GOT3 (cell line): ENCODE measurements at regions not wholly inside any gene's neighbourhood (a gene's known extent, or its start where the extent isn't known, plus 50 kb on each side); places are given as distances from the start of the nearest gene placed in this dataset.

Source experiments
- DNase-seq: peaks from one replicate; lab custom pipeline; 2025; ENCODE audit warnings: mixed read lengths; lab: John Stamatoyannopoulos, UW

DNA sequence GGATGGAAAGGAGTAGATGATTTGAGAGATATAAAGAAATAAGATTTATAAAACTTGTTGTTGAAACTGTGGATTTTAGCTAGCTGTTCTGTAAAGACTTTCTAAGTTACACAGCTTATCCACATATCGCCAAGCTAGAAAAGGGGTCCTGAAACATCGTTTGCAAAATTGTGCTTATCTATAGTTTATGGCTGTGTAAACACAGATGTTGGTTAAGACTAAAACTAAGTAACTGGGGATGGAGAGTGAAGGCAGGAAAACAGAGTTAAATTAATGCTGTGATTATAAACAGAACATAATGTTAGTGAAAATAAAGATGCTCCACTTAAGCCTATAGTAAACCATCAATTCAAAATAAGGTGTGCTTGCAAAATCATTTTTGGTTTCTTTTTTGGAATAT lies 311.3 kb upstream of the DDHD1 start:
- DNase-seq = no peak

DNA sequence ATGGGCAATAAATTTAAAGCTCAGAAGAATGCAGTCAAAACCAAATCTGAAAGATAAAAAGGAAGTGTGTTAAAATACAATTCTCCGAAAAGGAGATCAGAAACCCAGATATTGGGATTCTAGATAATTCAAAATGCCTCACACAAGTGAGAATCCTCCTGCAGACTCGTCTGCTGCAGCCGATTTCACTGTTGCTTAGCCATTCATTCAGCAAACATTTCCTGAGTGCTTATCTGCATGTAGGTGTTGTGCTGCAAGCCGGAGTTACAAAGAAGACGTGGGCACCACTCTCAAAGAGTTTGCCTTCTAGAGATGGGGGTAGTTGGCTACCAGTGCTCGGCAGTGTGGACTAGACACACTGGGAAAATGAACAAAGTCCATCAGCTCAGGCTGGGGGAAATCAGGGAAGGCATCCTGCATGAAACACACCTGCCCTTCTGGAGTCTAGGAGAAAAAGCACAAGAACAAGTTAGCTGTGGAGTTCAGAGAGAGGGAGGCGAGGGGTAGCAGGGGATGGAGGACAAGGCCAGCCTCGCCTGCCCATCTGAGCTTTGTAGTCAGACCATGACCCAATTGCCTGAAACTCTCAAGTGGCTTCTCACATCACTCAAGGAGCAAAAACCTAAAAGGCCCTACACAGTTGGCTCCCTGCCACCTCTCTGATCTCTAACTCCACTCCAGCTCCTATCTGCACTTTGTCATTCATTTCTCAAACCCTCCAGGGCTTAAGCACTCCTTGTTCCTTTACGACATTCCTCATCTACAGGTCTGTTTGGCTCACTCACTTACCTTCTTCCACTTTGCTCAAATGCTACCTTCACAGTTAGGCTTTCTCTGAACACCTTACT lies 310.0 kb upstream of the DDHD1 start:
- DNase-seq = no peak

DNA sequence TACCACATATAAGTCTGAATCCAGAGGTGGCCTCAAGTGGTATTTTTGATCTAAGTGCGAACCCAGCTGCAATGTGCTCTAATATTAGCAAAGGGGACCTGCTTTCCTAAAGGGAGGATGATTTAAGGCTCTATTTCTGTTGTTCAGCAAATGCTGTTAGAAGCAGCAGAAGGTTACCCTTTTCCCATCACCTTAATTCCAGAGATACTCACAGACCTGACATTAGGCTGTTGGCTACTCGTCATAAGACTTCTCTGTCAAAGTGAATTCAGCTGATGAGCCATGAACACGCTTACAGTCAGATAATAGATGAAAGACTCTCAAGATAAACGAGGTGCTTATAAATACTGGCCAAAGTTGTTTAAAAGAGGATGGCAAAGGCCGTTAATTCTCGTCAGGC lies 308.7 kb upstream of the DDHD1 start:
- no peak for DNase-seq

DNA sequence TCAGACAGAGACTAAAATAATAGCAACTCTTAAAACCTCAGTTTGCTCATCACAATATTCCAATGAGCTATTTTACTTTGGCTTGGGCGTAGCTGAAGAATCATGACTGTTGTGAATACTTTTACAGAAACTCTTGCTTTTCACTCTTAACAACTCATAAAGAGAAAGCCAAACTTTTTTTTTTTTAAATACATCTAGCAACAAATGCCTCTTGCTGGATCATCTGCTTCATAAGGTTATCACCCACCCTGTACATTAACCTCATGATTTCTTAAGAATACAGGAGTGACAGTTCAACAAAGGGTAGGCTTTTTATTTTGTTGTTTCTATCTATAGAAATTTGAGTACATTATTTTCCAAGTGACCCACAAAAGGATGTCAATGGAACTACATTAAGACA lies 307.4 kb upstream of the DDHD1 start:
- no peak for DNase-seq

DNA sequence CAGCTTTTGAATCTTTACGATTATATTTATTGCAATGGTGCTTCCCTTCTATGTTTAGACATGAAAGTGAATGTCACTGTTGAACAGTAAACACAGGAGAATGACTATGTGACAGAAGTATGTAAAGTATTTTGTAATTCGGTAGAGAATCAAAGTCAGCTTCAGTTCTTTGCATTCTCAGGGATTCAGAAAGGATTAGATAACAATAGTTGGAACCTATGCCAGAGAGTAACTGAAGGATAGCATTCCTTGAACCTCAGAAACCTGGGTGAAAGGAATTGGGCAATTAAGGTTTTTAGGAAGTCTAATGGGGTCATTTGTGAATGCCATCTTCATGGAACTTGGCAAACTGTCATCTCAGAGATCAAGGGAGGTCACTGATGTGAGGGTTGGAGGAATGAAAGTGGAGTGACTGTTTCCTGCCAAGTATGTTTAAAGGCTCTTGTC lies 305.3 kb upstream of the DDHD1 start:
- DNase-seq = no peak

DNA sequence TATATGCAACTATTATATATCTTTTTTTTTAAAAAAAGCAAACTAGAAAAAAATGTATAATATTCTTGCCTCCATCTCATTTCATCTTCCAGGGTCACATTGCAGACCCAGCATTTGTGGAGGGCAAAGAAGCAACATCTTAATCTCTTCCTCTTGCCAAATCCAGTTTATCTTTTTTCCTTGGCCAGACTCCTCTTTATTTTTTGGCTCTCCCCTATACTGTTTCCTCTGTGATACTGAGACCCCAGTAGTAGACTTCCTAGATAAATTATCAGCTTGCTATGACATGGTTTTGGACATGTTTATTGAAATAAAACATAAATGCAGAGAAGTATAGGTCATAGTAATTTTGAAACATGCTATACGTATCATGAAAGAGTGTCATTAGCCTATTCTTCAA lies 303.8 kb upstream of the DDHD1 start:
- no peak for DNase-seq

DNA sequence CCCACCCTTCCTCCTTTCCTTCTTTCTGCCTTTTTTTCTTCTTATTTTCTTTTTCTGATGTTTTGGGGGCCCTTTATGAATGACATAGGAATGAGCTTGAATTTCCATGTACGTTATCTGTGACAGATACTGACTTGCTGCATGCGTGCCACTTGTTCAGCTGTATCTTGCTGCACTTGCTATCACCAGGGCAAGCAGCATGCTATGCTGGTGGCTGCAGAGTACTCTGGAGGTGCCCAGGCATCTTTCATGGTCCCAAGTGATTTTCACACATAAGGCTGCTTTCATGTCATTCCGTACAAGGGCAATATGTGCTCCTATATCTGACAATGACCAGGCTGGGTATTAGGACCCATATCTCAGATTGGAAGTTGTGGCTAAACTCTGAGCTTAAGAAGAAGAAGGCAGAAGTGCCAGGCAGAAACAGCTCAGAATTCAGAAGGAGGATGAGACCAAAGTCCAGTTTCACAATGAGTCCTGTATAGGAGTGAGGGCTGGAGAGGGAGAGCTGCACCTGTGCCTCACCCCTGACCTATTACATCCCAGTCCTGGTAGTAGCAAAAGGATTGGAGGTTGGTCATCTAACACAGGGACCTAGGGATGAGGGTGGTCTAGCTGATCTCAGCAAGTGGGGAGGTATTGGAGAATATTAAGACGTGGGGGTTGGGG lies 299.0 kb upstream of the DDHD1 start:
- no peak for DNase-seq

DNA sequence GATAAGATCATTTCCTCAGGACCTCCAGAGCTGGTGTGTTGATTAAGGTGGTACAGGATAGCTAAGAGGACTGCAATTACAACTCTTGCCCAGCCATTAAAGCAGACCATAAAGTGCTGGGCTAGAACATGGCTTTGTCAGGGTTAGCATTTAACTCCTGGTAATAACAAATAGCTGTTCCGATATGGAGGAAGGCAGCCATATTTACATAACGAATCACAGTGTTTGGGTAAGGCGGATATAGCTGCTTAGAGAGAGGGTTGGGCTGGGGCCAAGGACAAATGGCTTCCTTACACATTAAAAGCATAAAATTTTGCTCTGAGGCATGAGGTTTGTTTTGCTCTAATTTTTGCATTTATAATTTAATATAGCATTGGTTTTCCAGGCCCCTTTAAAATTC lies 297.7 kb upstream of the DDHD1 start:
- DNase-seq = no peak

DNA sequence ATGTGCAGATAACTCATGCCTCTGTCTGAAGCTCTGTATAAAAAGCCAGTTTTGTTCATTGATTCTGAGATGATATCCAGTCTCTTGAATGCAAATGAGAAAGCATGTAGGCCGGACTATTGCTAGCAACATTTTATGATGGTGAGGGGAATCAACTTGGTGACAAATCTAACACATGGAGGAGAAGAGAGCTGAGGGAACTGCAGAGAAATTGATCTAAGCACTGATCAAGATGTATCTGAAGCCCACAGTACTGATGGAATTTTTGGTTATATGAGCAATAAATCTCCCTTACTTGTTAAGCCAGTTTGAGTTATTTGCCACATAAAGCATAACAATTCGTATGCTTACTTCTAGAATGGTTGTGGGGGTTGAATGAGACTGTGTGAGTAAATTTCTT lies 295.6 kb upstream of the DDHD1 start:
- DNase-seq = no peak

DNA sequence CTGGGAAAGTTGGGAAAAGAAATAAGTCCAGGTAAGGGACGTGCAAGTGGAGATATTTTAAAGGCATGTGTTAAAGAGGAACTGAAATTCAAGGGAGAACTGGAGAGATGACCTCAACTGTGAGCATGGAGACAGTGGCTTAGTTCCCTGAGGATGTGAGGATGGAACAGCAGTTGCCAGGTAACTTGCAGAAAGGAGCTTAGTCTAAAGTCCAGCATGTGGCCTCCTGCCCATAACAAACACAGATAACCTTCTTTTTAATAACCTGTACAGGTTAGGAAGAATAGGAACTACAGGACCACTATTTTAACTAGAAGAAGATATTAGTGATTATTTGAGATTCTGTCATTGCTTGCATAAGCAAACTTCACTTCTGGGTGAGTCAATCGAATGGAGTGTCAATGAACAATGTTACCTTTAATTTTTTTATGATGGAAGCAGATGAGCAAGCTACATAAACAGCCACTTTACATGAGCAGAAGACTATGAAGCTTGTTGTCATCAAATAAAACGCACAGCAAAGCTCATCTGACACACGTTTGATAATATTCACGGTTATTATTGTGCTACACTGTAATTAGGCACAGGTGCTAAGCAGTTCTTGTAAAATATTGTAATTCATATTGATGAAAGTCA lies 291.7 kb upstream of the DDHD1 start:
- no peak for DNase-seq

DNA sequence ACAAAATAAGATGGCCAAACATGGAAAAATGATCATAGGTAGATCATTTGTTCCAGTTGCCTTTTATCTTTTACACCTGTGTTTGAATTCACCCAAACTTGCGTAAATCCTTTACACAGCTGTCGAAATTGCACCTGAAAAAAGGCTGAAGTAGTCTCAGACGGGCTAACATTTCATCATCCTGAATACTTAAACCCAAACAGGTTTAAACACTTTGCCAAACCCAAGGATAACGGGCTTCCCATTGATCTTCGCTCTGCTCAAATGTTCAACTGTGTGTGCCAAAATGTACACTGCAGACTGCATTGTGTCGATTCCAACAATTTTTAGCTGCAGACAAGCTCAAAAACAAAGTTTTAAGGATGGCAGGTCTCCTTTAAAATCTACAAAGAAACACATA lies 288.7 kb upstream of the DDHD1 start:
- no peak for DNase-seq

DNA sequence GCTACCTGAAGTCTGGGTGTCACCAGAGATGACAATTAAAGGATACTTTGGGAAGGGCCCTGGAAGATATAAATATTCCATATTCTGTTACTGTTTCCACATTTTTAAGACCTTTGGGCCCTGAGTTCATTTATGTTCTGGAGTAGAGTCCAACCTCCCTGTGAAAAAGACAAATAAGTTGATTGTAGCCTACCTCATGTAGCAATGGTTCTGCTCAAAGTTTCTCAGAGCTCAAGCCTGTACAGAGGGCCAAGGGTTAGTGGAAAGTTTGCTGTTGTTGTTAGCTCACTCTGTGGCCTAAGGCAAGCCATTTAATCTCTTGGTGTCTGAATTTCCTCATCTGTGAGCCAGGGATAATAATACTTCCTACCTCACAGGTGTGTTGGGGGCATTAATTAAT lies 284.7 kb upstream of the DDHD1 start:
- no peak for DNase-seq

DNA sequence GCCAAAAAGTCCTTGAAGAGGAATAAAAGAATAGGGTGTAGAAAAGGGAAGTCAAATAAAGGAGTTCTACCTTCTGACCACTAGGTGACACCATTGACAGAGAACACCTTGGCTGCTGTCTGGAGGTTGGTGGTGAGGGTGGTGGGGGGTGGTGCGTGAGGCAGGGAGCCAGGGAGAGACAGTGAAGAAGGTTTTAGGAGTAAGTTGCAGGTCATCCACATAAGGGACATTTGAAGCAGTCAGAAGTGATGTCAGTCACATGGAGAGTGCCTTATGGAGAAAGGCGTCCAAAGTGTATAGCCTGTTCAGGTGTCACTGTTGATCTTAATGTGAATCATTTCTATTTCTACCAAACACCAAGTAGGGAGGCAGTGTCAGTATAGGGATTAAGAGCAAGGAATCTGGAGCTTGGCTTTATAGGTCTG lies 279.3 kb upstream of the DDHD1 start:
- no peak for DNase-seq

DNA sequence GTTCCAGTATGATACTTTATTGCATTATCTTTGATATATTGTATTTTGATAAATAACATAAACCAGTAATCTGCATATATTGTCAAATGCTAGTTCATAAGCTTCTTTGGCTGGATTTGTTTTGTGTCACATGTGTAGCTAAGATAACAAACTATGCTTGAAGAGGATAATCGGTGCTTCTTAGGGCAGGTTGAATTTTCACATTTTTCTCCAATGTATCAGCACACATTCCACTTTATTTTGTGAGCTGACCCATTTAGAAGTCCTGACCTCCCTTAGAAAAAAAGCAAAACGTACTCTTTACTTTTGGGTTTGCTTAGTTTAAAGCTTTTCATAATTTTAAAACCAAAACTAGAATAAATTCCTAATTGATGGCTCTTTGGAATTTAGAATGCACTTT lies 277.7 kb upstream of the DDHD1 start:
- no peak for DNase-seq

DNA sequence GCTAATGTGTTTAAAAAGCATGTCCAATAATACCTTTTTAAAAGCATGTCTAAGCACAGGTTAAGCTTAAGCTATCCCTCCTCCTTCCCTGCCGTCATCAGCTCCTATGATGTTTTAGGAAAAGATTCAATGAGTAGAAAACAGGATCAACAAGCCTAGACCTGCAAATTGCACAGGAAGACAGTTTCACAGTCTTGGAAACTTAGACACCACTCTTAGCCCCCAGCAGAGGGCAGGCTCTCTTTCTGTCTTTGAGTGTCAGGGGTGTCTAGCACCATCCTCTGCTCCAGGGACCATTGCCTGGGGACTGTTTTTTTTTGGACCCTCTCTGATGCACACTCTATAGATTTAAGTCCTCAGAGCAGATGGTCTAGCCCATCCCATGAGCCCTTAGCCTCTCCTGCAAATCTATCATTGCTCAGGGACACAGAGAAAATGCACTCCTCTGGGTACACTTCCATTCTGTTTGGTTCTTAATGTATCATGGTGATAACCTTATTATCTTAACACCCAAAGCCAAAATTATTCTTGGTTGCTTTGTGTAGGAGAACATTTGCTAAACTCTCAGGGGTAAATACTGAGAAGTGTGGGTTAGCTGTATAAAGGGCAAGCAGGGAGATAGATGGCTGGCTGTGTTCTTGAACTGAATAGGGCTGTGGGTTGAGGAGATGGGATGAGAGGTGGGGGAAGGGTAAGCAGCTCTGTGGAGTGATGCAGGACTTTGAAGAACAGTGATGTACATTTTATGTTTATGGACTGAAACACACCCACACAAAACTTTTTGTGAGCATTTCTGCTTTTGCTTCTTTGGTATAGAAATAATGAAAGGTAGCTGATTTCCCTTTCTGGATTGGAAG lies 259.9 kb upstream of the DDHD1 start:
- DNase-seq = no peak

DNA sequence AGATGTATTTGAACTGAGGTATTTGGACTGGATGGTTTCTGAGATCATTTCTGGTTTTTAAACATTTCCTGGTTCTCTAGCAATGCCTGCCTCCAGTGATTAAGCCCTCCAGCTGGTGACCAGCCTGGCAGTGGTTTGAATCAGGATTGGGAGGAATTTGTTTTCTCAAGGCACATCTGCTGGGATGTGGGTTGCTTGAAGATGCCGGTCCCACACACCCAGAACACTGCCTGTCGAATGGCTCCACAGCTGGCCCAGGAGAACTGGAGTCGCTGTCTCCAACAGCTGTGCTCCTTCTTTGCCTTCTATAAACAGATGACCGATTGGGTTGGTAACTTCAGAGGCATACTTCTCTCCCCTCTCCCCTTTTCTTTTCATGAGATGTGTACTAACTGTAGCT lies 258.0 kb upstream of the DDHD1 start:
- DNase-seq = no peak

DNA sequence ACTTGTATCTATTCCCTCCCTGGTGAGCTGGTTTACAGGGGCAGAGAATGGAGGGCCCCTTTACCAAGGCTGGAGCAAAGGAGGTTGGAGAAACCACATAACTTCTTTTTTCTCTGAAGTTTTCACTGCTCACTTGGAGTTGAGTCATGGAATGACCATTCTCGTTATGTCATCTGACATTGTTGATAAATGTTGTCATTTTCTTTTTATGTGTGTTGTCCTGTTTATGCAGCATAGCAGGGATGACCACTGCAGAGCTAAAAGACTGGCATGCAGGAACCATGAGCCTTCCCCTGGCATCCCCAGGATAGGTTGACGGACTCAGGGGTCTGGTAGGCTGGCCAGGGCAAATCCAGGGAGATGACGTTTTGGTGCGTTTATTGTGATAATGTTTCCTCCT lies 256.8 kb upstream of the DDHD1 start:
- DNase-seq = no peak

DNA sequence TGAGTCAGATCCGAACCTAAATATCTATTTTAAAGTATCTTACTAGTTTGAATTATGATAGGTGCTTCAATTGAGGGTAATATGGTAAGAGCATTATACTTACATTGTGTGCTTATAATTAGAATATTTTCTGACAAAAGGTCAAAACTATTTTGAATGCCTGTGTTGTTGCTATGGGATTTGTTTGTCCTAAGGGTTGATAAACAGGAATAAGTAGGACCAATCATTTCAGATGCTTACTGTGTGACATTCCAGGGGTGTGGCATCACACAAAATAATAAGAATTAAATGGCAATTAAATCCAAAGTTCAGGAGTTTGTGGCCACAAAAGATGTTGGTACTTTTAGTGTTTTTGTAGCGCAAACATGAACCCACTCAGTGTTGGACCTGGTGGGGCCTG lies 256.2 kb upstream of the DDHD1 start:
- no peak for DNase-seq

DNA sequence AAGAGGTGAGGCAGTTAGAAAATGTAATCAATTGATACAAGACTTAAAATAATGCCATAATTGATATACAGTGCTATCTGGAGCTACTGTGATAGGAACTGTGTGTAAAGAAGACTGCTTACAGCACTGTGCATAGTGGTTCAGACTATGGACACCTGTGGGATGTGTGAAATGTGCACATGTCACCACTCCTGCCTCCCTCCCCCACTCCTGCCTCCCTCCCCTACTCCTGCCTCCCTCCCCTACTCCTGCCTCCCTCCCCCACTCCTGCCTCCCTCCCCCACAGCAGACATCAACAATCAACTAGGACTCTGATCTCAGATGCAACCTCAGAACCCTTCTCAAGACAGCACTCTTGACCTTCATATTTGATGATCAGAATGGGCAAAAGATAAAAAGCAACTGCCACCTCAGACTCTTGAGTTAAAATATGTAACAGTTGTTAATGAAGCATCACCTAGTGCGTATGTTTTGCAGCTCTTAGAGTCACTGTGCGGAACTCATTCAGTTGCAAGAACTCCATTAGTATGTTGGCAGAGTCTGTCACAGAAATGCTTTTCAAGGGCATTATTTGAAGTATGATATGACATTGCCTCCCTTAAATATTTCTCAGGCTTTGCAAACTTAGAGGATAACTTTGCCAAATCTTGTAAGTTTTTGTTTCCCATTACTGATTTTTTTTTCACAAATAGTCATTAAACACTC lies 255.2 kb upstream of the DDHD1 start:
- no peak for DNase-seq

DNA sequence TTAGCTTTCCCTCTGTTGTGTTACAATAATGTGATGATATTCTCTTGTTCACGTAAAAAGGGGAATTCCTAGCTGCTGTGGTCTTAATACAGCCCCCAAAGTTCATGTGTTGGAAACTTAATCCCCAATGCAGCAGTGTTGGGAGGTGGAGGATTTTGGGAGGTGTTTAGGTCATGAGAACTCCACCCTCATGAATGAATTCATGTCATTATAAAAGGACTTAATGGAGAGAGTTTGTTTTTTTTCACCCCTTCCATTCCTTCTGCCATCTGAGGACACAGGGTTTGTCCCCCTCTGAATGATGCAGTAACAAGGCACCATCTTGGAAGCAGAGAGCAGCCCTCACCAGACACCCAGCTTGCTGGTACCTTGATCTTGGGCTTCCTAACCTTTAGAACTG lies 253.4 kb upstream of the DDHD1 start:
- no peak for DNase-seq

DNA sequence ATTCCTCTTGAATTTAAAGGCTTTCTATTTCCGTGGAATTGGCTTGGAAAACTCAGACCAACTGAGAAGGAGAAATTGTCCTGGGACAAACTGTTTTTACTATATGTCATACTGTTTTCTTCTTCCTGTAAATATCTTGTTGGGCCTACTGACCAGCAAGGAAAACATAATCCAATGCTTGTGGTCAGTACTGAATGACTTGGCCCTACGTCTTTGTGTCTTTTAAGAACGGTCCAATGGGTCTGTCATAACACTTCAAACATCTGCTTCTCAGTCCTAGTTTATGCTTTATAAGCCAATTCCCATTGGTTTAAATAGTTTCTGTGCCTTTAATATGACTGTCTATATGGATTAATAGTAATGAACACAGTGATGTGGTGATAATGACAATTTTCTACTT lies 248.5 kb upstream of the DDHD1 start:
- no peak for DNase-seq

DNA sequence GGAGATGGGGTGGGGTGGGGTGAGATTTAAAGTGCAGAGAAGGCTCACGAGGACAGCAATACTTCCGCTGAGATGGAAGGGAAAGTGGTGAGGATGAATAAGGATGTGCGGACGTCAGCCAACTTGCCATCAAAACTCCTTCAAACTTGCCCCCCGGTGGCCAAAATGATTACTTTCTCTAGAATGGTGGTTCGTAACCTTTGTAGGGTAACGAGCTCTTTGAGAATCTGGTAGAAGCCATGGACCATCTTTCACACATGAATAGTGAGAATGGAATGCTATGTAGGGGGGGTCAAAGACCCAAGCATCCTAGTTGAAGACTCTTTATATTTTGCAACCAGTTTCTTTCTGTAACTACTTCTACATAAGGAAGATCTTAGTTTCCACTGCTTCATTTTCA lies 245.9 kb upstream of the DDHD1 start:
- no peak for DNase-seq
